CD4-positive, alpha-beta T cell treated with Interferon alpha-2 for 1 hour (primary cell): ENCODE measurements at regions not wholly inside any gene's neighbourhood (a gene's known extent, or its start where the extent isn't known, plus 50 kb on each side); places are given as distances from the start of the nearest gene placed in this dataset.
"Not testable (repeated sequence)": the region's sequence is repeated elsewhere in the genome, so short reads cannot be mapped to it uniquely, and the experiment has no call there.

Experiments
- DNase-seq, 2 donors: peaks; one replicate each; pipeline ENCODE4 v3.0.0-alpha.2; 2020 to 2022

- DNase-seq: no peak
Observed at GRCh38 chr3:177608443-177608842, 411.2 kb upstream of the TBL1XR1 start.

GRCh38 chr3:177609613-177610012 is 412.3 kb upstream of the TBL1XR1 start:
- DNase-seq: no peak

GRCh38 chr3:177610262-177610661 is 413.0 kb upstream of the TBL1XR1 start:
- DNase-seq: no peak

- DNase-seq: peak in 1 of 2 donors; percentile 20
Observed at GRCh38 chr3:177610686-177611633, 413.7 kb upstream of the TBL1XR1 start.

- no peak for DNase-seq
Observed at GRCh38 chr3:177611752-177612334, 414.6 kb upstream of the TBL1XR1 start.

GRCh38 chr3:177613901-177614300 is 416.6 kb upstream of the TBL1XR1 start:
- no peak for DNase-seq

- peak; percentile 14 to 64 for DNase-seq
Observed at GRCh38 chr3:177615015-177615414, 417.7 kb upstream of the TBL1XR1 start.

GRCh38 chr3:177618873-177619733 is 421.8 kb upstream of the TBL1XR1 start:
- DNase-seq: no peak

GRCh38 chr3:177620073-177620472 is 422.8 kb upstream of the TBL1XR1 start:
- DNase-seq: no peak

GRCh38 chr3:177622520-177622919 is 425.2 kb upstream of the TBL1XR1 start:
- DNase-seq: no peak

- no peak for DNase-seq
Observed at GRCh38 chr3:177622982-177623617, 425.8 kb upstream of the TBL1XR1 start.

GRCh38 chr3:177624528-177625495 is 427.5 kb upstream of the TBL1XR1 start:
- DNase-seq: peak; percentile 6 to 52

- no peak for DNase-seq
Observed at GRCh38 chr3:177626045-177626444, 428.8 kb upstream of the TBL1XR1 start.

GRCh38 chr3:177628095-177628719 is 430.9 kb upstream of the TBL1XR1 start:
- not testable (repeated sequence) for DNase-seq

GRCh38 chr3:177629276-177629675 is 432.0 kb upstream of the TBL1XR1 start:
- no peak for DNase-seq

GRCh38 chr3:177633671-177634207 is 436.5 kb upstream of the TBL1XR1 start:
- DNase-seq: no peak

- DNase-seq: not testable (repeated sequence)
Observed at GRCh38 chr3:177635601-177636106, 438.4 kb upstream of the TBL1XR1 start.

- DNase-seq: no peak
Observed at GRCh38 chr3:177640319-177640965, 443.2 kb upstream of the TBL1XR1 start.

GRCh38 chr3:177641206-177641605 is 443.9 kb upstream of the TBL1XR1 start:
- DNase-seq: no peak
